OCI-LY7 (cell line): ENCODE measurements at regions not wholly inside any gene's neighbourhood (a gene's known extent, or its start where the extent isn't known, plus 50 kb on each side); places are given as distances from the start of the nearest gene placed in this dataset.

ENCODE experiments used
- EZH2phosphoT487 ChIP-seq: fragments of 200-600 bp; sonication (generic); IDR thresholded peaks from 2 replicates; pipeline ENCODE4 v1.6.1; 2018; ENCODE audit warnings: low read depth, borderline replicate concordance, mild to moderate bottlenecking, mixed run types, antibody characterized with exemption, low read length, moderate library complexity, mixed read lengths
- TF ChIP-seq, protein P1 (sequence below): fragments of 200-600 bp; sonication (generic); conservative IDR thresholded peaks from 2 replicates; pipeline ENCODE4 v1.5.1; 2014; ENCODE audit warnings: mild to moderate bottlenecking, antibody characterized with exemption, low read length, moderate library complexity, mixed read lengths

DNA sequence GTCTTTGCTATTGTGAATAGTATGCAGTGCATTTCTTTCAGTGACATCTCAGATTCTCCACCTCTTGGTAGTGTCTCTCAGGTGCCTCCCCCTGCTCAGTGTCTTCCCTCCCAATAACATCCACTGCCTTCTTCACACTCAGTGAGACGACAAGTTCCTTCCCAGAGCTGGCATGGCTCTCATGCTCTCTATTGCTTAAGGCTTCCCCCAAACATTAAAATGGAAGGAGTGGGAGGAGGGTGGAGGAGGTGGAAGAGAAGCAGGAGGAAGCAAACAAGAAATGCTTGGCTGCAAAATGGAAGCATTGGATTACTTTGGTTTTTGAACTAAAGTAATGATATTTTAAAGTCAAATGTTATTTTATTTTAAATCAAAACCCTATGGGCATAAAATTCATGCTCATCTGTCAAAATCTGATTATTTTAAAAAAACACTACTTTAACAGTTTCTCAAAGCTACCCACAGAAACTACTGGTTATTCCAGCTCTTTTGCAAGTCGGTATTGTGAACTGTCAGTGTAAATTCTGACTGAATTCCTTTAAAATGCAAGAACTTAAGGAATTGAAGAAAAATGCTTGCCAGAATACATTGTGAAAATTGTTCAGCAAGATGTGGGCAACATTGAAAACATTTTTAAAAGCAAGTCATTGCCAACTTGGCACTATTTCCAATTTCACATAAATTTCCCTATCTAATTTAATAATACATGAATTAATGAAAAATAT is 727.6 kb upstream of the ARGLU1 start:
- TF ChIP-seq, protein P1, sequence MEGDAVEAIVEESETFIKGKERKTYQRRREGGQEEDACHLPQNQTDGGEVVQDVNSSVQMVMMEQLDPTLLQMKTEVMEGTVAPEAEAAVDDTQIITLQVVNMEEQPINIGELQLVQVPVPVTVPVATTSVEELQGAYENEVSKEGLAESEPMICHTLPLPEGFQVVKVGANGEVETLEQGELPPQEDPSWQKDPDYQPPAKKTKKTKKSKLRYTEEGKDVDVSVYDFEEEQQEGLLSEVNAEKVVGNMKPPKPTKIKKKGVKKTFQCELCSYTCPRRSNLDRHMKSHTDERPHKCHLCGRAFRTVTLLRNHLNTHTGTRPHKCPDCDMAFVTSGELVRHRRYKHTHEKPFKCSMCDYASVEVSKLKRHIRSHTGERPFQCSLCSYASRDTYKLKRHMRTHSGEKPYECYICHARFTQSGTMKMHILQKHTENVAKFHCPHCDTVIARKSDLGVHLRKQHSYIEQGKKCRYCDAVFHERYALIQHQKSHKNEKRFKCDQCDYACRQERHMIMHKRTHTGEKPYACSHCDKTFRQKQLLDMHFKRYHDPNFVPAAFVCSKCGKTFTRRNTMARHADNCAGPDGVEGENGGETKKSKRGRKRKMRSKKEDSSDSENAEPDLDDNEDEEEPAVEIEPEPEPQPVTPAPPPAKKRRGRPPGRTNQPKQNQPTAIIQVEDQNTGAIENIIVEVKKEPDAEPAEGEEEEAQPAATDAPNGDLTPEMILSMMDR: no peak
- TF ChIP-seq EZH2phosphoT487: no peak
